RCC 7860 (cell line): ENCODE measurements at regions not wholly inside any gene's neighbourhood (a gene's known extent, or its start where the extent isn't known, plus 50 kb on each side); places are given as distances from the start of the nearest gene placed in this dataset.

Experiments
- DNase-seq: peaks from one replicate; pipeline ENCODE4 v3.0.0-alpha.2; 2015; ENCODE audit warnings: low spot score
- FAIRE-seq: peaks from 2 replicates; lab custom pipeline; 2012; peaks lifted over from hg19 to GRCh38; lab: Jason Lieb, UNC

GRCh38 chr5:107266100-107266499 is 404.6 kb downstream of the EFNA5 start:
- no peak for DNase-seq
- FAIRE-seq = no peak

GRCh38 chr5:107265193-107265592 is 405.5 kb downstream of the EFNA5 start:
- DNase-seq (no peak), FAIRE-seq (no peak)

GRCh38 chr5:107263387-107264018 is 407.2 kb downstream of the EFNA5 start:
- FAIRE-seq (no peak), DNase-seq (no peak)

- FAIRE-seq = no peak
- peak; percentile 8 for DNase-seq
These were observed 412.7 kb downstream of the EFNA5 start for GRCh38 chr5:107257885-107258520.

GRCh38 chr5:107254902-107255234 is 415.9 kb downstream of the EFNA5 start:
- no peak for DNase-seq
- FAIRE-seq = no peak

- DNase-seq (no peak), FAIRE-seq (no peak)
These were observed 416.4 kb downstream of the EFNA5 start for GRCh38 chr5:107254214-107254901.

GRCh38 chr5:107253246-107253645 is 417.5 kb downstream of the EFNA5 start:
- DNase-seq (no peak), FAIRE-seq (no peak)

GRCh38 chr5:107251151-107251550 is 419.6 kb downstream of the EFNA5 start:
- no peak for FAIRE-seq
- no peak for DNase-seq

- DNase-seq = peak; percentile 17
- no peak for FAIRE-seq
These were observed 422.6 kb downstream of the EFNA5 start for GRCh38 chr5:107248066-107248695.

- peak; percentile 16 for DNase-seq
- FAIRE-seq = no peak
These were observed 423.3 kb downstream of the EFNA5 start for GRCh38 chr5:107247427-107247826.

GRCh38 chr5:107243220-107243579 is 427.5 kb downstream of the EFNA5 start:
- FAIRE-seq = no peak

GRCh38 chr5:107242411-107243219 is 428.1 kb downstream of the EFNA5 start:
- FAIRE-seq = no peak
- no peak for DNase-seq

More at GRCh38 chr5:107243220-107243579, 427.5 kb downstream of the EFNA5 start:
- DNase-seq = no peak

GRCh38 chr5:107241841-107242240 is 428.9 kb downstream of the EFNA5 start:
- DNase-seq = no peak
- no peak for FAIRE-seq

- FAIRE-seq (no peak), DNase-seq (no peak)
These were observed 435.6 kb downstream of the EFNA5 start for GRCh38 chr5:107235167-107235566.

GRCh38 chr5:107232788-107233187 is 437.9 kb downstream of the EFNA5 start:
- FAIRE-seq (no peak), DNase-seq (no peak)

- DNase-seq = no peak
- no peak for FAIRE-seq
These were observed 438.4 kb downstream of the EFNA5 start for GRCh38 chr5:107232293-107232692.

GRCh38 chr5:107231191-107231590 is 439.5 kb downstream of the EFNA5 start:
- no peak for DNase-seq
- FAIRE-seq = no peak

GRCh38 chr5:107230367-107230766 is 440.4 kb downstream of the EFNA5 start:
- DNase-seq (no peak), FAIRE-seq (no peak)

- FAIRE-seq = no peak
- DNase-seq = no peak
These were observed 442.5 kb downstream of the EFNA5 start for GRCh38 chr5:107228226-107228625.

GRCh38 chr5:107224272-107224671 is 446.5 kb downstream of the EFNA5 start:
- DNase-seq (no peak), FAIRE-seq (no peak)

- FAIRE-seq = no peak
- no peak for DNase-seq
These were observed 447.7 kb downstream of the EFNA5 start for GRCh38 chr5:107223066-107223465.
